Limb (tissue), 2 donors: ENCODE measurements at regions not wholly inside any gene's neighbourhood (a gene's known extent, or its start where the extent isn't known, plus 50 kb on each side); places are given as distances from the start of the nearest gene placed in this dataset.
"Not testable (repeated sequence)": the region's sequence is repeated elsewhere in the genome, so short reads cannot be mapped to it uniquely, and the experiment has no call there.

Source experiments
- DNase-seq, 2 donors: peaks; one replicate each; pipeline ENCODE4 v3.0.0-alpha.2; 2016; ENCODE audit errors: extremely low spot score in 2 of 2

- DNase-seq = no peak
Measured at GRCh38 chr4:27635936-27636913, 775.6 kb downstream of the STIM2 start.

- DNase-seq = no peak
Measured at GRCh38 chr4:27638163-27638915, 777.7 kb downstream of the STIM2 start.

DNA sequence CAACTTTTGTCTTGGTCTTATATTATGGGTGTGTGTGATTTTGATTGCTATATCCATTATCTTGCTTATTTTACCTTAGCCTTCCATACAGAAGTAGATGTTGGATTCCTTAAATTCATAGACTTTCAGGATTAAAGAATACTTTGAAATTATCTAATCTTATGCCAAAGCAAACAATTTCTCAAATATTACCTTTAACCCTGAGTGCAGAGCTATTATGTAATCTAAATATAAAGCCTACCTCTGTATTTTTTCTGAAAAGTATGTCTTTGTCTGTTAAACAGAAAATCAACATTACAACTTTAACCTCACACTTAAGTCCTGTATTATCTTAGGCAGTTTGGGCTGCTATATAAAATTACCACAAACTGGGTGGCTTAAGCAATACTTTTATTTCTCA lies 782.5 kb downstream of the STIM2 start:
- no peak for DNase-seq

DNA sequence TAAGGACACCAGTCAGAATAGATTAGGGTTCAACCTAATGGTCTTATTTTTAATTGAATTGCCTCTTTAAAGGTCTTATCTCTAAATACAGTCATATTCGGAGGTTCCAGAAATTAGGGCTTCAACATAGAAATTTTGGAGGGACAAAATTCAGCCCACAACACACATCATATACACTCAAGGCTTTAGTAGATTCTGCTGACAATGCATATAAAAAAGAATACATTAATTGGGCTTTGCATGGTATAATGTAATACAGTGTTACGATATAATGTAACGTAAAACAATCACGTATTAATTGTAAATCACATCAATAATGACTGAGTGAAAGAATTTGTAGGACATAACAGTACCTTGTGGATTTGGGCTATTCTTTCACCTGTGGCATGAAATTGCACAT lies 787.8 kb downstream of the STIM2 start:
- DNase-seq = no peak

DNA sequence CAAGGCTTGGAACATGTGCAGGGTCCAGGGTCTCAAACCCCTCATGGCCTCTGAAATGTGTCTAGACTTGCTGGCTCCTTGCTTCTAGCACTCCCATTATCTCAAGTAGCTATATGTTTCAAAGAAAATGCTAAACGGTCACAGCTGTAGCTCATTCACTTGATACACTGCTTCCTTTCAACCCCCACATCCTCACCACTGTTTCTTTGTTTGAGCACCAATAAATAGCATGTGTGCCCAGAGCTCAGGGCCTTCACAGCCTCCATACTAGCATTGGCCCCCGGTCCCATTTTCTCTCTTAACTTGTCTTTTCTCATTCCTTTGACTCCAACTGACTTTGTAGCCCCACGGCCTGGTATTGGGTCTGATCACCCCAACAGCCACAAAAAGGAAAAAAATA lies 801.8 kb downstream of the STIM2 start:
- no peak for DNase-seq

DNA sequence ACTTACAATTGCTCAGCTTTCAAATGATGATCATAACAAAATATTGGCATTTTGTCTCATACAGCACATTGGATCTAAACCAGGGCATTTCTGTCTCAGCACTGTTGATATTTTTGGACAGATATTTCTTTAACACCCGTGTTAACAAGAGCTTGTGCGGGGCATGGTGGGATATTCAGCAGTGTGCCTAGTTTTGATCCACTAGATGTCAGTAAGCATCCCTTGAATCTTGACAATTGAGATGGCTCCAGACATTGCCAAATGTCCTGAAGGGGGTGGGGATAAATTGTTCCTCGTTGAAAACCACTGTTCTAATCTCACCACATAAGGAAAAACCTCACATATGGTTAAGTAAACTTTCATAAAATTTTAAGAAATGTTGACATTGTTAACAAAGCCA lies 806.3 kb downstream of the STIM2 start:
- no peak for DNase-seq

GRCh38 chr4:27668001-27668400 lies 807.4 kb downstream of the STIM2 start:
- no peak for DNase-seq

GRCh38 chr4:27678027-27678426 lies 817.4 kb downstream of the STIM2 start:
- no peak for DNase-seq

DNA sequence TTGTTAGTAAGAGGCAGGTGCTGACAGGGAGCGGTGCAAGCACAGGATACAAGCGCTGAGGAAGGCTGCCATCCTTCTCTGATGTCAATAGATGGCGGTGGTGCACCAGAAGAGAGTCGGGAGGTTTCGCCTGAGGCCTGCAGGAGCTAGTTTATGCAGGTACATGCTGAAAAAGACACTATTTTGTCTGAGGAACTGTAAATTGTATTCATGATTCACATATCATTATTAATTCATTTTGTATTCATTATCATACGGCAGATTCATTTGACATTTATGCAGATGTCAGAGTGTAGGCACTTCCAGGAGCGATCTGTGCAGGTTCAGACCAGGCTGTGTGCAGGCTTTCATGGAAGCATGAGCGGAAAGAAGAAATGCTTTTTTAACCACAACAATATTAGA lies 824.0 kb downstream of the STIM2 start:
- DNase-seq = peak; percentile 73 to 82

GRCh38 chr4:27685091-27685490 lies 824.5 kb downstream of the STIM2 start:
- DNase-seq = no peak

DNA sequence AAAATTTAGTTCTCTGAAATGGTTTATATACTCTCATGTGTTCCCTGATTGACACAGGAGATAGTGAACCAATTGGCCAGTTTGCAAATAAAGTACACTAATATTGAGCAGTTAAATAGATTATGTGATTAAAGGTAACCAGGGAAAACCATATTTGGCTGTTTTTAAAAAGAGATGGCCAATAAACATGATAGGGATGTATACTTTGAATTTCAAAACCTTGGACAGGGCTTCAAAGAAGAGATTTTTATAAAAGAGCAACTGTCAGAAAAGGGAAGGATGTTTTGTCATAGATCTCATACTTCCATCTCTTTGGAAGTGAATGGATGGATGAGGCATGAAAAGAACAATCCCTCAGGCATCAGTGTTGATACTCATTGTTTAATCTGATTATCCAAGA lies 825.3 kb downstream of the STIM2 start:
- no peak for DNase-seq

DNA sequence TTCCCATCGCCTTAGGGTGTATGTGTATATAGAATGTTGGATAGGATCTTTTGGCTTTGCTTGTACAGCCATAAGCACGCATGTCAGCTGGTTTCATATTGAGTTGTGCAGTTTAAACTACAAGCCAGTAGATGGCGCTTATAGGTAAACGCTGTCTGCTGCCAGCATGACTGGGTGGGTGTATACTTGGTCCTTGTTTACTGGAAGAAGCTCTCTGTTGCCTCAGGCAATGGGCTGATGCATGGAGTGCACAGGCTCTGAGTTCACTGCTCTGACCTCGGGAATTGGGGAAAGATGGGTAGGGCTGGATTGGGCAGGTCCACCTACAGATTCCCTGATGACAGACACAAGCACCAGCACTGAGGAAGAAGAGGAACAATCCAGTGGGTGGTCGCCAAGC lies 831.5 kb downstream of the STIM2 start:
- no peak for DNase-seq

DNA sequence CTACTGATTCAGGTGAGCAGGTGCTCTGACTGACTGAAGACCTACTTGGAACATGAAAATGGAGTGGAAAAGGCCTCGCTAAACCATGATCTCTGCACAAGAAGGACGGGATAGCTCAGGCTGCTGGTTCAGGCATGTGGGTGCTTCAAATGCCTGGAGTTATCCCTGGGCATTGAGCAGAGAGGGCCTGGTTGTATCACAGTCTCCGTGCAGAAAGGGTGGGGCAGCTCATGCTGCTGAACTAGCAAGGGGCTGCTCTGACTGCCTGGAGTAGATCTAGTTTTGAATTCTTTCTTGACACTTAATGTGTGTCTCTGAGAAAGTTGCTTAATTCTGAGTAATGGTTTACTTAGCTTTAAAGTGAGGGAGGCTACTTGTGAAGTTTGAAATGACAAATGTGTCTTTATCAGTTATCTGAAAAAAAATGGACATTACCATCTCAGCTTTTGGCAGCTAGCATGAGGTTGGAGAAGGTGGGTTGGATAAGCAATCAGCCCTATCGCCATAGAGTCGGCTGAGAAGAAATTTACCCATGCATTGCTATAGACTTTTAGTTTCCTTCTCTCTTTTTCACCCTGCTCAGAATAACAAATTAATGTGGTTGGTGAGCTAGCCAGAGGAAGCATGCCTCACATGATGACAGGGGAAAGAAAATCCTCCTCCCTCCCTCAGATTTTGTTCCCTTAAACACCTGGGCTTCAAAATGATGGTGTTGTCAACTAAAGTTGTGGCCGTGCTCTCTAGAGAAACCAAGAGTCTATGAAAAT lies 832.4 kb downstream of the STIM2 start:
- no peak for DNase-seq

- DNase-seq = not testable (repeated sequence)
Measured at GRCh38 chr4:27696257-27696656, 835.6 kb downstream of the STIM2 start.

DNA sequence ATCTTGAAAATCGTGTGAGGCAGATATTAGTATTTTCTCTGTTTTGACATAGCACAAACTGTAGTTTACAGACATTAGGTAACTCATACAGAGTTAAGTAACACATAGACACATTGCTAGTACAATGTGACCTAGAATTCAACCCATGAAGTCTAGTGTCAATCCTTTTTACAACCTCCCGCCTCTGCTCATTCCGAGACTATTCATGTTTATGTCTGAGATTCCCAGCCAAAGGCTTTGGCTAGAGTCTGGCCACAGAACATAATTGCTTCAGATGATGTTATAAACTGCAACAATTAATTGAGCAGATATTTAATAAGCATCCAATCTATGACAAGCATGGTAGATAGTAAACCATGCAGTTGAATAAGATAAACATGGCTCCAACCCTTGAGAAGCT lies 841.0 kb downstream of the STIM2 start:
- no peak for DNase-seq

GRCh38 chr4:27702730-27703431 lies 842.2 kb downstream of the STIM2 start:
- DNase-seq = no peak

DNA sequence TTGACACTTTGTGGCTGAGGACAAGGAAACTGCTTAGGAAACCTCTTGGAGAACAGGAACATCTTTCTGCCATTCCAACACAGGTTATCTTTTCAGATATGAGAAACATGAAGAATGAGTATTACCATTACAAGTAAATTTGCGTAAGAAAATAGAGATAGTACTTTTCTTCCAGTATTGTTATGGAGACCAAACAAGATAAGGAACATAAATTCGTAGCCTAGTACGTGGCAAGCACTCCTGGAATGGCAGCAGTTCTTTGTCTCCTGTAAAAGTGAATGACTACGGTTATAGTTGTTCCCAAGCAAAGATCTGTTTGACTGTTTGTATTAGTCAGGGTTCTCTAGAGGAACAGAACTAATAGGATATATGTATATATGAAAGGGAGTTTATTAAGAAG lies 843.1 kb downstream of the STIM2 start:
- DNase-seq = no peak

- no peak for DNase-seq
Measured at GRCh38 chr4:27711041-27711440, 850.4 kb downstream of the STIM2 start.

- no peak for DNase-seq
Measured at GRCh38 chr4:27714073-27714472, 853.4 kb downstream of the STIM2 start.

DNA sequence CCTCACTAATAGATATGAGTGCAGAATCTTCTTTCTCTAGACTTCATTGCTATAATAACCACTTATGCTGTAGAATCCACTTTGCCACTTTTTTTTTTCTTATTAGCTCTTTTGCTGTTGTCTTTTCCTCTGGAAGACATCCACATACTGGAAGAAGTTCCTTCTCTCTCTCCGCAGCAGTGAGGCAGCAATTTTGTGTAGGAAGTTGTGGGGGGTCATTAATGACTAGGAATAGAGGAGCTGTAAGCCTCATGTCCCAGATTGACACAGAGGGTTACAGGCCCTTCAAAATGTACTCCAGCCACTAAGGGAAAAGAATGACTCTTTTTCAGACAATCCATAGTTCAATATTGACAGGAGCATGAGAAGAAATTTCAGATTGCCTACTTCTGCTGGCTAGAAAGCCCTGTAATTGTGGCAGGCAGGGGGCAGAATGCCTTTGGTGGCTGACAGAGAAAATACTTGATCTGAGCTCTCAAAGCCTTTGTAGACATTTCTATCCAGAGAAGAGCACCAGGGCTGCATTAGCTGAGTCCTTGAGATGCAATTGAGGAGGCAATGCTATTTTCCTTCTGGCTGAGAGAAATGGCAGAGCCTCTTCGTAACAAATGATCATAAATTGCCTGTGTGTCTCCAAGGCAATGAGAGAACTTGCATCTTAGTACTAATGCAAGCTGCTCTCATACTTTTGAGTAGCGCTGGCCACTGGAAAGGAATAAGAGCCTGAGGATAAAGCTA lies 856.2 kb downstream of the STIM2 start:
- DNase-seq = no peak

DNA sequence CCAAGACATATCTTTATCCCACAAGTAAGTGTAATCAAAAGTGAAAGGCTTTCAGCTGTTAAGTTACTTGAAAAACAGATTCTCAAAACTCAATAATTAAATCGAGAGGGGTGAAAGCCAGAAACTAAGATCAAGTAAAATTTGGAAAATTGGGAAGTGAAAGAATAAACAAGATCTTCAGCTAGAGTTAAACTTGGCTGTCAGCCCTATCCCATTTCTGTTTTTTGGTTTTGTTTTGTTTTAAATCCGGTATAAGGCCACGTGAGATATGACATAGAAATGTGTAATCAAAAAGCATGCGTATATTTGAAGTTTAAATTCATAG lies 856.8 kb downstream of the STIM2 start:
- no peak for DNase-seq
